IMR-90 (cell line): ENCODE measurements at regions not wholly inside any gene's neighbourhood (a gene's known extent, or its start where the extent isn't known, plus 50 kb on each side); places are given as distances from the start of the nearest gene placed in this dataset.

Experiments used
- ATAC-seq: fragments of 200-7000 bp; cut with Tn5 transposase; 2 replicates; pipeline ENCODE4 v1.9.1; 2020; ENCODE audit warnings: low read depth, mild to moderate bottlenecking, moderate library complexity
- BruUV-seq: library from RNA; stranded (reverse); fragments of 400-500 nt; replicated peaks from 2 replicates; lab custom pipeline; 2021; lab: Mats Ljungman, UMichigan
- CTCF ChIA-PET: fragments of 300-600 bp; formaldehyde crosslinking; extraction: SDS; loops from one replicate; lab custom pipeline; 2021; ENCODE audit warnings: antibody characterized with exemption; lab: Yijun Ruan, JAX
- POLR2A ChIA-PET: fragments of 300-600 bp; sonication (Branson Sonifier 250); formaldehyde crosslinking; loops from one replicate; lab custom pipeline; 2022; ENCODE audit warnings: antibody characterized with exemption; ENCODE audit not compliant: unreplicated experiment; lab: Charles Lee
- DNase-seq: peaks from one replicate; pipeline ENCODE4 v3.0.0; 2013
- H2AFZ ChIP-seq: replicated peaks from 2 replicates; pipeline ENCODE3; 2013; ENCODE audit warnings: low read length, mild to moderate bottlenecking; ENCODE audit not compliant: poor library complexity
- H2AK5ac ChIP-seq: 2 replicates; pipeline ENCODE4 v1.6.1; 2013; ENCODE audit warnings: low read depth, low read length, inconsistent platforms
- H2AK9ac ChIP-seq: replicated peaks from 2 replicates; pipeline ENCODE3; 2013; ENCODE audit warnings: mild to moderate bottlenecking, low read depth, low read length, moderate library complexity; ENCODE audit not compliant: poor library complexity
- H2BK120ac ChIP-seq: 2 replicates; pipeline ENCODE4 v1.6.1; 2013; ENCODE audit warnings: low read depth, low read length, inconsistent platforms
- H2BK15ac ChIP-seq: 3 replicates; pipeline ENCODE4 v1.6.1; 2013; ENCODE audit warnings: low read depth, low read length, inconsistent platforms
- H2BK20ac ChIP-seq: 2 replicates; pipeline ENCODE4 v1.6.1; 2013; ENCODE audit warnings: low read depth, mild to moderate bottlenecking, inconsistent platforms, low read length, moderate library complexity
- H2BK5ac ChIP-seq: 2 replicates; pipeline ENCODE4 v1.6.1; 2013; ENCODE audit warnings: mild to moderate bottlenecking, low read depth, low read length, inconsistent platforms; ENCODE audit not compliant: poor library complexity, severe bottlenecking
- H3K14ac ChIP-seq: replicated peaks from 2 replicates; pipeline ENCODE4 v1.6.1; 2013; ENCODE audit warnings: low read depth, low read length, inconsistent platforms
- H3K18ac ChIP-seq: 2 replicates; pipeline ENCODE4 v1.6.1; 2013; ENCODE audit warnings: low read depth, low read length, control low read depth
- H3K23ac ChIP-seq: 2 replicates; pipeline ENCODE4 v1.6.1; 2013; ENCODE audit warnings: low read depth, low read length, inconsistent platforms
- H3K27ac ChIP-seq: 2 replicates; pipeline ENCODE4 v1.5.1; 2013; ENCODE audit warnings: mild to moderate bottlenecking, control low read depth, low read length; ENCODE audit not compliant: insufficient read depth
- H3K27me3 ChIP-seq: 2 replicates; pipeline ENCODE4 v1.6.1; 2013; ENCODE audit warnings: low read length; ENCODE audit not compliant: control insufficient read depth, insufficient read depth
- H3K36me3 ChIP-seq: 2 replicates; pipeline ENCODE4 v1.6.1; 2013; ENCODE audit warnings: low read length, mixed read lengths; ENCODE audit not compliant: control insufficient read depth, insufficient read depth
- H3K4ac ChIP-seq: 2 replicates; pipeline ENCODE4 v1.6.1; 2013; ENCODE audit warnings: low read depth, low read length, inconsistent platforms
- H3K4me1 ChIP-seq: 2 replicates; pipeline ENCODE4 v1.6.1; 2013; ENCODE audit warnings: low read length, mixed read lengths; ENCODE audit not compliant: control insufficient read depth, insufficient read depth
- H3K4me2 ChIP-seq: 2 replicates; pipeline ENCODE4 v1.6.1; 2013; ENCODE audit warnings: low read depth, mild to moderate bottlenecking, control low read depth, low read length, moderate library complexity
- H3K4me3 ChIP-seq: 2 replicates; pipeline ENCODE4 v1.5.1; 2013; ENCODE audit warnings: low read depth, mild to moderate bottlenecking, control low read depth, low read length, moderate library complexity; ENCODE audit not compliant: insufficient read depth
- H3K56ac ChIP-seq: 2 replicates; pipeline ENCODE4 v1.6.1; 2013; ENCODE audit warnings: low read length, inconsistent platforms; ENCODE audit not compliant: insufficient read depth; ENCODE audit errors: extremely low read depth
- H3K79me1 ChIP-seq, 2 experiments: 2 replicates each; pipeline ENCODE4 v1.6.1; 2013; ENCODE audit warnings: low read length in 2 of 2, inconsistent platforms in 1 of 2, low read depth in 1 of 2
- H3K9ac ChIP-seq: 2 replicates; pipeline ENCODE4 v1.6.1; 2013; ENCODE audit warnings: low read depth, low read length, control low read depth
- H3K9me1 ChIP-seq: 2 replicates; pipeline ENCODE4 v1.6.1; 2013; ENCODE audit warnings: low read length, inconsistent platforms; ENCODE audit not compliant: insufficient read depth
- H3K9me3 ChIP-seq: 2 replicates; pipeline ENCODE4 v1.6.1; 2013; ENCODE audit warnings: low read length; ENCODE audit not compliant: control insufficient read depth, insufficient read depth
- H4K20me1 ChIP-seq: 2 replicates; pipeline ENCODE4 v1.6.1; 2013; ENCODE audit warnings: low read length, inconsistent platforms; ENCODE audit not compliant: insufficient read depth
- H4K5ac ChIP-seq: 2 replicates; pipeline ENCODE4 v1.6.1; 2013; ENCODE audit warnings: mild to moderate bottlenecking, low read depth, low read length, control low read depth
- H4K8ac ChIP-seq, 2 experiments: 2 replicates each; pipeline ENCODE4 v1.6.1; 2013; ENCODE audit warnings: low read depth in 2 of 2, low read length in 2 of 2, control low read depth in 1 of 2, inconsistent platforms in 1 of 2
- H4K91ac ChIP-seq: 2 replicates; pipeline ENCODE4 v1.6.1; 2013; ENCODE audit warnings: low read depth, low read length, inconsistent platforms; ENCODE audit not compliant: insufficient read depth
- BHLHE40 ChIP-seq: fragments of 150-350 bp; IDR thresholded peaks from 2 replicates; pipeline ENCODE4 v1.6.1; 2016; ENCODE audit warnings: mild to moderate bottlenecking, low read depth, low read length
- CEBPB ChIP-seq: IDR thresholded peaks from 2 replicates; pipeline ENCODE4 v1.6.1; 2012; ENCODE audit warnings: low read depth, low read length, improper control_type of control experiment
- CHD1 ChIP-seq: IDR thresholded peaks from 2 replicates; pipeline ENCODE4 v1.6.1; 2012; ENCODE audit warnings: low read depth, low read length, improper control_type of control experiment
- FOS ChIP-seq: fragments of 150-350 bp; IDR thresholded peaks from 2 replicates; pipeline ENCODE4 v1.6.1; 2016; ENCODE audit warnings: low read depth, low read length
- MAFK ChIP-seq: IDR thresholded peaks from 2 replicates; pipeline ENCODE4 v1.6.1; 2012; ENCODE audit warnings: low read depth, low read length, improper control_type of control experiment
- MAZ ChIP-seq: IDR thresholded peaks from 2 replicates; pipeline ENCODE4 v1.6.1; 2012; ENCODE audit warnings: low read depth, mild to moderate bottlenecking, low read length, improper control_type of control experiment, moderate library complexity, borderline replicate concordance
- MXI1 ChIP-seq: IDR thresholded peaks from 2 replicates; pipeline ENCODE4 v1.6.1; 2012; ENCODE audit warnings: low read depth, mild to moderate bottlenecking, low read length, moderate library complexity, borderline replicate concordance
- NFE2L2 ChIP-seq: fragments of 150-350 bp; IDR thresholded peaks from 2 replicates; pipeline ENCODE4 v1.6.1; 2016; ENCODE audit warnings: low read depth, mild to moderate bottlenecking, low read length
- POLR2A ChIP-seq: IDR thresholded peaks from 2 replicates; pipeline ENCODE4 v1.6.1; 2012; ENCODE audit warnings: mild to moderate bottlenecking, low read depth, low read length
- RAD21 ChIP-seq: IDR thresholded peaks from 2 replicates; pipeline ENCODE4 v1.6.1; 2012; ENCODE audit warnings: low read length, improper control_type of control experiment
- RCOR1 ChIP-seq: IDR thresholded peaks from 2 replicates; pipeline ENCODE4 v1.6.1; 2012; ENCODE audit warnings: mild to moderate bottlenecking, low read length, improper control_type of control experiment; ENCODE audit not compliant: insufficient replicate concordance
- RFX5 ChIP-seq: IDR thresholded peaks from 2 replicates; pipeline ENCODE4 v1.8.0; 2012; ENCODE audit warnings: low read depth, mild to moderate bottlenecking, low read length, moderate library complexity
- SMC3 ChIP-seq: fragments of 150-350 bp; IDR thresholded peaks from 2 replicates; pipeline ENCODE4 v1.6.1; 2016; ENCODE audit warnings: low read depth, mild to moderate bottlenecking, antibody characterized with exemption, low read length, moderate library complexity
- WGBS, 2 experiments: methylation state at CpG; one replicate each; pipeline versions ENCODE4 v1.1.5 to v1.1.7; 2013; ENCODE audit warnings: missing lambda C conversion rate in 2 of 2; ENCODE audit not compliant: insufficient read length in 1 of 2; ENCODE audit errors: extremely low coverage in 2 of 2; 5-methylcytosine and 5-hydroxymethylcytosine counted together
- dilution Hi-C: fragments of 300-500 bp; cut with HindIII; formaldehyde crosslinking; loops from one replicate; pipeline ENCODE4 v1.14.3; 2018; ENCODE audit warnings: low sequenced_read_pairs; ENCODE audit not compliant: unreplicated experiment
- in situ Hi-C: fragments of 300-500 bp; cut with MboI; formaldehyde crosslinking; loops from 3 replicates; pipeline ENCODE4 v1.14.3; 2019; ENCODE audit warnings: low sequenced_read_pairs, inconsistent platforms, mixed read lengths
- intact Hi-C: fragments of 100-400 bp; cut with micrococcal nuclease; formaldehyde crosslinking; loops from 2 replicates; pipeline ENCODE4 v1.10.0; 2022
- TF ChIP-seq, protein P1 (sequence below): fragments of 150-350 bp; IDR thresholded peaks from 2 replicates; pipeline ENCODE4 v1.6.1; 2016; ENCODE audit warnings: low read depth, mild to moderate bottlenecking, low read length, moderate library complexity, borderline replicate concordance
- TF ChIP-seq, protein P2 (sequence below): fragments of 150-350 bp; IDR thresholded peaks from 2 replicates; pipeline ENCODE4 v1.6.1; 2017; ENCODE audit warnings: mild to moderate bottlenecking, antibody characterized with exemption, low read length, low read depth
- TF ChIP-seq, protein P3 (sequence below): conservative IDR thresholded peaks from 2 replicates; pipeline ENCODE4 v1.5.1; 2012; ENCODE audit warnings: mild to moderate bottlenecking, low read depth, low read length, improper control_type of control experiment

DNA sequence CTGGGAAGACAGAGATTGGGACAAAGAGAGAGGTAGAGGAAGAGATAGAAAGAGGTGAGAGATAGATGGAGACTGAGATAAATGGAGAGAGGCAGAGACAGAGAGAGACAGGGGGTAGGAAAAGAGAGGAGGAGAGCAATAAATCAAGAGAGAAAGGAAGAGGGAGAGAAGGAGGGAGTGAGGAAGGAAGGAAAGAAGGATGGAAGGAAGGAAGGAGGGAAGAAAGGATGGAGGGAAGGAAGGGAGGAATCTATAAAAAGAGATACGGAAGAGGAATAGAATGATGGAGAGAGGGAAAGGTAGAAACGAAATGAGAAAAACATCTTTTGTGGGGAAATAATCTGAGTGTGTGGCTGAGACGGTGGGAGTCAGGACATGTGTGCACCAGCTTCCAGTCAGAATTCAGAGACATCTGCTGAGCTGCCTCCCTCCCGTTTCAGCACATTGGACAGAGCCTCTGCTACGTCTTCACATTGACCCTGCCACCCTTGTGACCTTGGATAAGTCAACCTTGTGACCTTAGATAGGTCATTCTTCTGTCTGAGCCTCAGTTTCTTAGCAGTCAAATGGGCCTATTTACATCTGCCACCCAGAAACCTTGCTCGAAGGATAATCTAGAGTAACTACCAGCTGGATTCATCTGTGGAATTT lies 417.8 kb downstream of the MIAT start:
- Histone ChIP-seq H3K9me1 (no peaks in the 10 kb centered on the region), H3K4me1 (no peaks in the 10 kb centered on the region), H4K5ac (no peak overlapping the region), H2AK5ac (no peak overlapping the region), H2BK120ac (no peak overlapping the region), H3K4me2 (no peak overlapping the region), H2BK20ac (no peak overlapping the region), H3K4me3 (no peak overlapping the region), H2BK15ac (no peak overlapping the region), H3K56ac (no peak overlapping the region), H3K14ac (no peak overlapping the region), H3K18ac (no peak overlapping the region), H2AK9ac (no peak overlapping the region), H4K91ac (no peak overlapping the region), H4K8ac (no peak overlapping the region), H2AFZ (no peak overlapping the region), H3K36me3 (no peaks in the 10 kb centered on the region), H3K9me3 (no peaks in the 10 kb centered on the region), H3K9ac (no peak overlapping the region), H3K27me3 (peaks cover 31% of the 10 kb centered on the region), H3K79me1 (no peaks in the 10 kb centered on the region), H3K27ac (no peak overlapping the region), H3K4ac (no peak overlapping the region), H4K20me1 (no peaks in the 10 kb centered on the region), H2BK5ac (no peak overlapping the region), H3K23ac (no peak overlapping the region)
- BruUV-seq = no TSS peak
- ChIA-PET CTCF (no interaction called here), POLR2A (no interaction called here)
- intact Hi-C loops (no loop called here), dilution Hi-C loops (no loop called here), in situ Hi-C loops (no loop called here)
- no peak for TF ChIP-seq NFE2L2
- no peak for TF ChIP-seq CEBPB
- no peak for TF ChIP-seq RAD21
- no peak for TF ChIP-seq SMC3
- no peak for TF ChIP-seq MAFK
- TF ChIP-seq, protein P1, sequence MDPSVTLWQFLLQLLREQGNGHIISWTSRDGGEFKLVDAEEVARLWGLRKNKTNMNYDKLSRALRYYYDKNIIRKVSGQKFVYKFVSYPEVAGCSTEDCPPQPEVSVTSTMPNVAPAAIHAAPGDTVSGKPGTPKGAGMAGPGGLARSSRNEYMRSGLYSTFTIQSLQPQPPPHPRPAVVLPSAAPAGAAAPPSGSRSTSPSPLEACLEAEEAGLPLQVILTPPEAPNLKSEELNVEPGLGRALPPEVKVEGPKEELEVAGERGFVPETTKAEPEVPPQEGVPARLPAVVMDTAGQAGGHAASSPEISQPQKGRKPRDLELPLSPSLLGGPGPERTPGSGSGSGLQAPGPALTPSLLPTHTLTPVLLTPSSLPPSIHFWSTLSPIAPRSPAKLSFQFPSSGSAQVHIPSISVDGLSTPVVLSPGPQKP = no peak
- TF ChIP-seq CHD1 = no peak
- no peak for TF ChIP-seq MAZ
- no peak for TF ChIP-seq MXI1
- TF ChIP-seq POLR2A = no peak
- TF ChIP-seq, protein P2, sequence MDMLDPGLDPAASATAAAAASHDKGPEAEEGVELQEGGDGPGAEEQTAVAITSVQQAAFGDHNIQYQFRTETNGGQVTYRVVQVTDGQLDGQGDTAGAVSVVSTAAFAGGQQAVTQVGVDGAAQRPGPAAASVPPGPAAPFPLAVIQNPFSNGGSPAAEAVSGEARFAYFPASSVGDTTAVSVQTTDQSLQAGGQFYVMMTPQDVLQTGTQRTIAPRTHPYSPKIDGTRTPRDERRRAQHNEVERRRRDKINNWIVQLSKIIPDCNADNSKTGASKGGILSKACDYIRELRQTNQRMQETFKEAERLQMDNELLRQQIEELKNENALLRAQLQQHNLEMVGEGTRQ = no peak
- TF ChIP-seq FOS = no peak
- TF ChIP-seq, protein P3, sequence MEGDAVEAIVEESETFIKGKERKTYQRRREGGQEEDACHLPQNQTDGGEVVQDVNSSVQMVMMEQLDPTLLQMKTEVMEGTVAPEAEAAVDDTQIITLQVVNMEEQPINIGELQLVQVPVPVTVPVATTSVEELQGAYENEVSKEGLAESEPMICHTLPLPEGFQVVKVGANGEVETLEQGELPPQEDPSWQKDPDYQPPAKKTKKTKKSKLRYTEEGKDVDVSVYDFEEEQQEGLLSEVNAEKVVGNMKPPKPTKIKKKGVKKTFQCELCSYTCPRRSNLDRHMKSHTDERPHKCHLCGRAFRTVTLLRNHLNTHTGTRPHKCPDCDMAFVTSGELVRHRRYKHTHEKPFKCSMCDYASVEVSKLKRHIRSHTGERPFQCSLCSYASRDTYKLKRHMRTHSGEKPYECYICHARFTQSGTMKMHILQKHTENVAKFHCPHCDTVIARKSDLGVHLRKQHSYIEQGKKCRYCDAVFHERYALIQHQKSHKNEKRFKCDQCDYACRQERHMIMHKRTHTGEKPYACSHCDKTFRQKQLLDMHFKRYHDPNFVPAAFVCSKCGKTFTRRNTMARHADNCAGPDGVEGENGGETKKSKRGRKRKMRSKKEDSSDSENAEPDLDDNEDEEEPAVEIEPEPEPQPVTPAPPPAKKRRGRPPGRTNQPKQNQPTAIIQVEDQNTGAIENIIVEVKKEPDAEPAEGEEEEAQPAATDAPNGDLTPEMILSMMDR = no peak
- no peak for TF ChIP-seq RFX5
- no peak for TF ChIP-seq BHLHE40
- TF ChIP-seq RCOR1 = no peak
- ATAC-seq (no peak), DNase-seq (no peak)
- WGBS, 2 experiments = 44 to 100% methylated on average over 2 to 3 of the region's 6 CpGs
